ENCODE measurements at regions not wholly inside any gene's neighbourhood (a gene's known extent, or its start where the extent isn't known, plus 50 kb on each side); places are given as distances from the start of the nearest gene placed in this dataset.

- no peak for TF ChIP-seq YY1 (IDR thresholded peaks at IDR 0.05; ENCODE audit: insufficient read depth, insufficient read length)
- TF ChIP-seq SUZ12 (IDR thresholded peaks at IDR 0.05; ENCODE audit: extremely low read depth, insufficient read depth, insufficient read length) = no peak
- no peak for TF ChIP-seq ZNF274 (IDR thresholded peaks at IDR 0.05; ENCODE audit: low read depth, low read length)
Measured at GRCh38 chr12:97380440-97380839, 82.2 kb upstream of the RMST start.
